ENCODE measurements at regions not wholly inside any gene's neighbourhood (a gene's known extent, or its start where the extent isn't known, plus 50 kb on each side); places are given as distances from the start of the nearest gene placed in this dataset.

GRCh38 chr4:151833174-151833573, 72.4 kb upstream of the GATB start:
- TF ChIP-seq EZH2phosphoT487 (IDR thresholded peaks at IDR 0.05; ENCODE audit: borderline replicate concordance, low read depth, low read length) = no peak
- Histone ChIP-seq H2AFZ (ENCODE audit: low read length) (no peak overlapping the region), H3K79me2 (ENCODE audit: insufficient read depth, low read depth, low read length) (no peaks in the 10 kb centered on the region), H3K4me2 (ENCODE audit: low read length) (no peak overlapping the region), H3K36me3 (ENCODE audit: insufficient read depth, low read length) (no peaks in the 10 kb centered on the region), H3K9me3 (ENCODE audit: low read length) (no peaks in the 10 kb centered on the region), H3K4me3 (ENCODE audit: low read depth, low read length, poor library complexity, severe bottlenecking) (no peak overlapping the region), H4K20me1 (ENCODE audit: insufficient read depth, low read length) (no peaks in the 10 kb centered on the region), H3K27ac (ENCODE audit: low read depth, low read length, poor library complexity, severe bottlenecking) (no peak overlapping the region), H3K4me1 (ENCODE audit: insufficient read depth, low read length, poor library complexity, severe bottlenecking) (no peaks in the 10 kb centered on the region), H3K9me2 (ENCODE audit: insufficient read depth, low read length) (no peaks in the 10 kb centered on the region)
- ChIA-PET CTCF (ENCODE audit: unreplicated experiment) (no interaction called here), POLR2A (no interaction called here)
- intact Hi-C loops (cut with micrococcal nuclease; ENCODE audit: unreplicated experiment) = no loop called here
- no peak for DNase-seq (ENCODE audit: low spot score)
- no TSS peak for BruUV-seq (replicated peaks)

- Histone ChIP-seq H3K4me2 (ENCODE audit: low read length) (no peak overlapping the region), H3K4me3 (ENCODE audit: low read depth, low read length, poor library complexity, severe bottlenecking) (no peak overlapping the region), H3K36me3 (ENCODE audit: insufficient read depth, low read length) (no peaks in the 10 kb centered on the region), H3K79me2 (ENCODE audit: insufficient read depth, low read depth, low read length) (no peaks in the 10 kb centered on the region), H3K9me2 (ENCODE audit: insufficient read depth, low read length) (no peaks in the 10 kb centered on the region), H2AFZ (ENCODE audit: low read length) (no peak overlapping the region), H4K20me1 (ENCODE audit: insufficient read depth, low read length) (no peaks in the 10 kb centered on the region), H3K27ac (ENCODE audit: low read depth, low read length, poor library complexity, severe bottlenecking) (no peak overlapping the region), H3K9me3 (ENCODE audit: low read length) (no peaks in the 10 kb centered on the region), H3K4me1 (ENCODE audit: insufficient read depth, low read length, poor library complexity, severe bottlenecking) (no peaks in the 10 kb centered on the region)
- ChIA-PET CTCF (ENCODE audit: unreplicated experiment) (no interaction called here), POLR2A (interaction anchor here (0.6 to 1.2 kb wide), 3 partner anchors 29 to 41 kb away, joined by 3 read pairs; no protein-coding TSS in a partner anchor)
- intact Hi-C loops (cut with micrococcal nuclease; ENCODE audit: unreplicated experiment) = no loop called here
- BruUV-seq (replicated peaks) = no TSS peak
- TF ChIP-seq EZH2phosphoT487 (IDR thresholded peaks at IDR 0.05; ENCODE audit: borderline replicate concordance, low read depth, low read length) (no peak), CTCF (conservative IDR thresholded peaks at IDR 0.05; ENCODE audit: low read length) (no peak)
- no peak for DNase-seq (ENCODE audit: low spot score)
Observed at GRCh38 chr4:151831526-151831925, 70.7 kb upstream of the GATB start.

GRCh38 chr4:151830168-151830567, 69.4 kb upstream of the GATB start:
- H2AFZ ChIP-seq (ENCODE audit: low read length) = no peak overlapping the region
- no peaks in the 10 kb centered on the region for H3K4me1 ChIP-seq (ENCODE audit: insufficient read depth, low read length, poor library complexity, severe bottlenecking)
- no peaks in the 10 kb centered on the region for H3K9me2 ChIP-seq (ENCODE audit: insufficient read depth, low read length)
- ChIA-PET CTCF (ENCODE audit: unreplicated experiment) (no interaction called here), POLR2A (interaction anchor here (1.2 kb wide), 1 partner anchor 27 kb away, joined by 3 read pairs; no protein-coding TSS in a partner anchor)
- H3K4me3 ChIP-seq (ENCODE audit: low read depth, low read length, poor library complexity, severe bottlenecking) = no peak overlapping the region
- intact Hi-C loops (cut with micrococcal nuclease; ENCODE audit: unreplicated experiment) = no loop called here
- DNase-seq (ENCODE audit: low spot score) = no peak
- no peak overlapping the region for H3K27ac ChIP-seq (ENCODE audit: low read depth, low read length, poor library complexity, severe bottlenecking)
- no peaks in the 10 kb centered on the region for H4K20me1 ChIP-seq (ENCODE audit: insufficient read depth, low read length)
- H3K4me2 ChIP-seq (ENCODE audit: low read length) = no peak overlapping the region
- no TSS peak for BruUV-seq (replicated peaks)
- H3K9me3 ChIP-seq (ENCODE audit: low read length) = no peaks in the 10 kb centered on the region
- H3K36me3 ChIP-seq (ENCODE audit: insufficient read depth, low read length) = no peaks in the 10 kb centered on the region
- no peak for TF ChIP-seq CTCF (conservative IDR thresholded peaks at IDR 0.05; ENCODE audit: low read length)
- TF ChIP-seq EZH2phosphoT487 (IDR thresholded peaks at IDR 0.05; ENCODE audit: borderline replicate concordance, low read depth, low read length) = no peak
- H3K79me2 ChIP-seq (ENCODE audit: insufficient read depth, low read depth, low read length) = no peaks in the 10 kb centered on the region

Data from OCI-LY7 (cell line).